NCI-H446 treated with DMSO at 0.1 percent for 48 hours (cell line): ENCODE measurements at regions not wholly inside any gene's neighbourhood (a gene's known extent, or its start where the extent isn't known, plus 50 kb on each side); places are given as distances from the start of the nearest gene placed in this dataset.
"Not testable (repeated sequence)": the region's sequence is repeated elsewhere in the genome, so short reads cannot be mapped to it uniquely, and the experiment has no call there.

Experiments used
- DNase-seq: peaks from one replicate; lab custom pipeline; 2025; lab: John Stamatoyannopoulos, UW

GRCh38 chr4:18749391-18749790 lies 727.8 kb upstream of the LCORL start:
- DNase-seq: no peak

DNA sequence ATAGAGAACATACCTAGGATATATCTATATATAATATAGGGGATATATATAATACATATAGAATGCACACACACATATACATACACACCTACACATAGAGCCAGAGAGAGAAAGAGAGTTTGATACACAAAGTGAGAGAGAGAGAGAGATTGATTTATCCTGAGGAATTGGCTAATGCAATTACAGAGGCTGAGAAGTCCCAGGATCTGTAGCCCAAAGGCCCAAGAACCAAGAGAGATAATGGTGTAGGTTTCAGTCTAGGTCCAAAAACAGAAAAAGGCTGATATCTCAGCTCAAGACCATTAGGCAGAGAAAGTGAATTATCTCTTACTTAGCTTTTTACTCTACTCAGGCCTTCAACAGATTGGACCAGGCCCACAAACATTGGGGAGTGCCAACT lies 715.0 kb upstream of the LCORL start:
- DNase-seq: no peak

DNA sequence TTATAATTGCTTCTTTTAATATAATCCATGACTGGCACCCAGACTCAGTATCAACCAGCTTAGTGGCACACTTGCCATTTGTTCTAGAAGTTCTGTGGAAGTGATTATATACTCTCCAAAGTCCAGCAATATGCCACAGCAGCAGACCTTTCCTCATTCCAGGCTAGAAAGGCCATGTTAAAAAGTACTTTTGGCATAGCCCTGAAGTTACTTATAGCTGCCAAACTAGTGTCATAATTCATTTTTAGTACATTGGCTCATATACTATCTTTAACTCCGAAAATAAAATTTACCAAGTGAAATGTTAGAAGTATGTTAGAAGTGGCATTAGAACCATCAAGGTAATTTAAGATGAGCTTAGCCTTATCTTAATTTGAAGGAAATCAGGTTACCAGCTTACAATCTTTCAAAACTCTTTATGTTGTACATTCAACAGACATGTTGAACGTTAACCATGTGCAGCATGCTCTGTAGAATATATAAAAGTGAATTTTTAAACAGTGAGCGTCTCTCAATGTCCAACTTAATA lies 714.2 kb upstream of the LCORL start:
- DNase-seq: no peak

DNA sequence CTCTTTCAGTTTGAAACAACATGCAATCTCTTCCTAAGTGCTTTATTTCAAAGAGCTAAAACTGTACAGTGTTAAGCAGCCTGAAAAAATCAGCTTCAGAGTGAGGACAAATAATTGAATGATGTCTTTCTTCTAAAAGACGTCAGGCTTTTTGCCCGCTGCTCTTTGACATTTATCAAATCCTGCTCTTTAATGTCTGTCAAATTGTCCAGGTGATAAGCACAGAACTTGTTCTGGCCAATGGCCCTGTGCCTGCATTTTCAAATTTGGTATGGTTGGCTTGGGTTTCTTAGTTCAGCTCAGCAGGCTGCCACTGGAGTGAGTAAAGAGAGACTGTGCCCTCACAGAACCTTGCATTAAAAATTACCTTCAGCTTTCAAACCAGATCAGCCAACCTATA lies 712.9 kb upstream of the LCORL start:
- DNase-seq: peak; percentile 13

- DNase-seq: no peak
These were observed 712.4 kb upstream of the LCORL start for GRCh38 chr4:18733961-18734360.

DNA sequence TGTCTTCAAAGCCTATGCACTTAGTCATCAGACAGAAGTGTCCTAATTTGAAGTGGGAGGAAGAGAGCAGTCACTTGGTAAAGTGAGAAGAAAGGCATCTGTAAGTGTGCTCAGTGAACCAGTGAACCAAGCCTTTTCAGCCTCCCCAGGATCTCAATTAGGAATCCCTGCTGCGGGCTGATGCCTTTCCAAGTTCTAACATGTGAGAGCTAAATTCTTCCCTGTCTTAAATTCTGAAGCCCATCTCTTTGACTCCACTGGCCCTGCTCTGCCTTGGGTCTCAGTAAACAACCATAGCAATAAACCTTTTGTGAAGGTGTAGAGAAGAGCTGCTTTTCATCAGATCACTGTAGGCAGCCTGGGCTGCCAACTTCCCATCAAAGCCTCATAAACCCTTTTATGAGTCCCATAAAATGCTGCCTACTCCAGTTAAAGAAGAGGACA lies 701.2 kb upstream of the LCORL start:
- DNase-seq: no peak

- DNase-seq: no peak
These were observed 676.7 kb upstream of the LCORL start for GRCh38 chr4:18698119-18698883.

- no peak for DNase-seq
These were observed 674.4 kb upstream of the LCORL start for GRCh38 chr4:18695733-18696527.

- no peak for DNase-seq
These were observed 670.1 kb upstream of the LCORL start for GRCh38 chr4:18691431-18692200.

DNA sequence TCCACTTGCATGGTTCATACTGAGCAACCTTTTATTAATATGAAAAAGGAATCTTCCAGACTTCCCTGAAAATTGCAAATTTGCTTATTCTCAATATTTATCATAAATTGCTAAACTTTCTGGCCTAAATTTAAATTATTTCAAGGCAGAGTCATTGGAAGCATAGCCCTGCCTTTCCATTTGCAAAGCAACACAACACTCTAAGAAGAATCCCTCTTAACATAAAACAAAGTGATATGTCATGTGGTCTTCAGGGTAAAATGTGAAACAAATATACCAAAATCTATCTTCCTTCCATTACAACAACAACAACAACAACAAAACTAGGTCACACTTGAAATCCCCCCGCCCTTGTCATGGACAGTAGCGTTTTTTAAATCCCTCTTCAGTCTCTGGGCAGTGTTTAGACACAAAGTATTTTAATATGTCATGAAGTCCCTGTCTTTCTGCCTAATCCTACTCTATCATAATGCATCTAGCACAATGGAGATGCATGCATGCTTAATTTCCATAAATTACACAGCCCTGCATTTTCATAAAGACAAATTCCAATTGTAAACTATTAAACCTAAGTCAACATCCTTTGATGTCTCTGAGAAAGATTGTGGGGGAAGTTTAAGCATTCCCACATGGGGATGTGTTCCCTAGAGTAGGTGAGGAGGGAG lies 668.9 kb upstream of the LCORL start:
- no peak for DNase-seq

- DNase-seq: no peak
These were observed 668.0 kb upstream of the LCORL start for GRCh38 chr4:18689308-18690115.

DNA sequence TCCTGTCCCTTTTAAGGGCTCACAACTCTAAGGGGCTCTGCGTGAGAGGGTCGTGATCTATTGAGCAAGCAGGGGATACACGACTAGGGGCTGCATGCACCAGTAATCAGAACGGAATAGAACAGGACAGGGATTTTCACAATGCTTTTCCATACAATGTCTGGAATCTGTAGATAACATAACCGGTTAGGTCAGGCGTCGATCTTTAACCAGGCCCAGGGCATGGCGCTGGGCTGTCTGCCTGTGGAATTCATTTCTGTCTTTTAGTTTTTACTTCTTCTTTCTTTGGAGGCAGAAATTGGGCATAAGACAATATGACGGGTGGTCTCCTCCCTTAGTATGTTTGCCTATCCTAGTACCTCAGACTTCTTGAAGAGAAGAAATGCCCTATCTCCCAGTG lies 666.8 kb upstream of the LCORL start:
- DNase-seq: not testable (repeated sequence)

GRCh38 chr4:18686338-18687037 lies 664.9 kb upstream of the LCORL start:
- DNase-seq: no peak

- no peak for DNase-seq
These were observed 663.4 kb upstream of the LCORL start for GRCh38 chr4:18684932-18685331.

DNA sequence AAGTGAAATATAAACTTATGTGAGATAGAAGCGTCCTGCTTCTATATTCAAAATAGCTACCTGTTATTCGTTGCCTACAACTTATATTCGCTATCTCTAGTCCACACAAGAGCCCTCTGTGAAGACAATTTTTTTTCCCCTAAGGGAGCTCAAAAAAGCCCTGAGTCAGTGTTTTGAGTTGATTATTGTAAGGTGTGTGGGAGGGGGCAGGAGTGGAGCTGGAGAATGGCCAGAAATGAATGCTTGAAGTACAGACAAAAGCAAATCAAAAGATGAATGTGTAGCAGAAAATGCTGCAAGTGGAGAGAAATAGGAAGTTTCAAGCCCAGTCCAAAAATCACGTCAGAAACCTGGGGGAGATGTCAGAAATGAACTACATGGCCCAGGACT lies 655.0 kb upstream of the LCORL start:
- DNase-seq: no peak

GRCh38 chr4:18675586-18676525 lies 654.3 kb upstream of the LCORL start:
- no peak for DNase-seq

DNA sequence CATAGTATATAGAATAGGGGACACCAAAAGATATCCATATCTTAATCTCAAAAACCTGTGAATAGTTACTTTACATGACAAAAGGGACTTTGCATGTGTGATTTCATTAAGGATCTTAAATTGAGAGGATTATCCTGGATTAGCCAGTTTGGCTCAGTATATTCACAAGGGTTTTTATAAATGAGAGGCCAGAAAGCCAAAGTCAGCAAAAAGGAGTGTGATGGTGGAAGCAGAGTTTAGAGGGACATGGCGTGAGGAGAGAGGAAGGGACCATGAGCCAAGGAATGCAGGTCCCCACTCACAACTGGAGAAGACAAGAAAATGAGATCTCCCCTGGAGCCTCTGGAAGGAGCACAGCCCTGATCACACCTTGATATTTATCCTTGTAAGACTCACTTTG lies 648.5 kb upstream of the LCORL start:
- DNase-seq: no peak

GRCh38 chr4:18669390-18669789 lies 647.8 kb upstream of the LCORL start:
- no peak for DNase-seq

- DNase-seq: no peak
These were observed 644.8 kb upstream of the LCORL start for GRCh38 chr4:18666322-18666721.
